HG03432 (cell line): ENCODE measurements at regions not wholly inside any gene's neighbourhood (a gene's known extent, or its start where the extent isn't known, plus 50 kb on each side); places are given as distances from the start of the nearest gene placed in this dataset.
A peak's percentile ranks its signal among the peaks of the same experiment; 100 is the strongest.
"Not testable (repeated sequence)": the region's sequence is repeated elsewhere in the genome, so short reads cannot be mapped to it uniquely, and the experiment has no call there.

Experiments used
- ATAC-seq: cut with Tn5 transposase; IDR thresholded peaks from one replicate; pipeline ENCODE4 v1.9.1; 2021; ENCODE audit warnings: mild to moderate bottlenecking, moderate library complexity; ENCODE audit not compliant: unreplicated experiment

DNA sequence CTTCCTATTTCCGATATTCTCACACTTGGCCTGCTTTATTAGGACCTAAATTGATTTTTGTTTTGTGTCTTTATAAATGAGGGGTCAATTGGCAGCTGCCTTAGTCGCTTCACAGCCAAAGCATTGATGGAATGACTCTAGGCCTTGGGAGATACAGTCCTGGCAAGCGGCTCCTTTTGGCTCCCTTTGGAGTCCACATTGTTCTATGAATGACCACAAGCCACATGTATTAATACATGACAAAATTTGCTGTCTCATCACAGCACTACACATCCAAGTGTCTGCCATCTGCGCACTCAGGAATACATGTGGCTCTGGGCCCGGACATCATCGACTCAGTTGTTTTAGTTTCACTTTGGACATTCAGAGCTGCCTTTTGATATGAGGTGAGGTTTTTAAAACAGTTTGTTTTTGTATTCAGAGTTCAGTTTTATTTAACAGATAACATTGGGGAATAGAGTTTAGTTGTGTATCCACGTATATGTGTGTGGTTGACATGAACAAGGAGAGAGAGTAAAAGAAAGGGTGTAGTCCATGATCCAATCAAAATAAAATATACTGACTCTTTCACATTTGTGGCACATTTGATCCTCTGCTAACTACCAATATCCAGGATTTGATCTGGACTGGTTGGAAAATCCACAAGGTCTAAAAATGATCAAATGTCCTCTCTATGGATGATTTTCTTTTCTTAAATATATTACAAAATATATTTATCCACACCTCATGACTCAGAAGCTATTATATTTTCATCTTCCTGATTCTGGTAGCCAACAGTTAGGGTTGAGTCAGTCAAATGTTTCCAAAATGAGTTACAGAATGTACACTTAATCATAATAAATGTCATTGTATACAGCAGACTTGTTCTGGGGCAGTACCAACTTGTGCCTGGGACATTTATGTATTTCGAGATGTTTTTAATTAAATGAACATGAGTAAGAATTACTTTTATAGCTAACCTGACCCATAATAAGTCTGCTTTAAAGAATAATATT, 114.0 kb upstream of the MTAP start:
- no peak for ATAC-seq

DNA sequence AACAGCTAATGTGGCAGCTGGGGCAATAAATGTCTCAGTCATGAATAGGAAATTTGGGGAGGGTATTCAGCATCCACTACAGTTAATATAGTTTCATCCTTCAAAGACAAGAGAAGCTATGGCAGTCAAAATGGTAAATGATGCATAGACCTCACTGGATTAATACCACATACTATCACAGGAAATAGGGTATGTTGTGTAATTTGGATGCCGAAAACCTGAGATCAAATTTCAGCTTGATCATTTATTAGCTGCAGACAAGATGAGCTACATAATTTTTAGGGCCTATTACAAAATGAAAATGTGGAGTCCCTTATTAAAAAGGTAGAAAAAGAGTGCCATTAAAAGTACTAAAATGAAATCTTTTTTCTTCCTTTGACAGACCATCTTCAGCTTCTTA, 112.6 kb upstream of the MTAP start:
- no peak for ATAC-seq

DNA sequence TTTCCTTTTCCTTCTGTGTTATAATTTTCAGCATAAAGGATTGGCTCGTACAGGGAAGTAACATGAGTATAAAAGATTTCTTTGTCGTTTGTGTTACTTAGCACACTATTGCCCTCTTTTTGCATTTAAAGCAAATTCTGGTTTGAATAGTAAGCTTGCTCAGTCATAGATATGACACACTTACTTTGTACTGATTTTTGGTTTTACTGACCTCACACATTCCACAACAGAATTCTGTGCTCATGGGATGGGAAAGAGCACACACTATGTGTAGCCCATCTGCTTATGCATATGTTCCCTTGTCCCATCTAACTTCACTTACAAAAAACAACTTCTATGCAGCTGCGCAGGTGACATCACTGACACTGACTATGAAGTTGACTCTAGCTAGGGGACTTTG, 111.9 kb upstream of the MTAP start:
- no peak for ATAC-seq

DNA sequence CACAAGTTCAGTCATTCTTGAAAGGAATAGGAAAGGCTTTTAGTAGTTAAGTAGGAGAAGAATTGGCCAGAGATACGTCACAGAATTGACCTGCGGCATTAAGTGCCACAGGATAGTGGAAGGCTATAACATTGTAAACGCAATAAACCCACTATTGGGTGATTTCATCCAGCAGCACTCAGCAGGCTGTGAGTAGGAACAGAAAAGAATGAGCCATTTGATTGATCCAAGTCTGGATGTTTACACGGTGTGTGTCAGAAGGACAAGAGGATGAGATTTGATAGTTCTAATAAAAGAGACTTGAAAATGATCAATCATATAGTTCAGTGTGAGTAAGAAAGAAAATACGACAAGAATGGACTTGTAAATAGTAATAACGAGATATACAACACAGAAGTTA, 110.0 kb upstream of the MTAP start:
- ATAC-seq: no peak

DNA sequence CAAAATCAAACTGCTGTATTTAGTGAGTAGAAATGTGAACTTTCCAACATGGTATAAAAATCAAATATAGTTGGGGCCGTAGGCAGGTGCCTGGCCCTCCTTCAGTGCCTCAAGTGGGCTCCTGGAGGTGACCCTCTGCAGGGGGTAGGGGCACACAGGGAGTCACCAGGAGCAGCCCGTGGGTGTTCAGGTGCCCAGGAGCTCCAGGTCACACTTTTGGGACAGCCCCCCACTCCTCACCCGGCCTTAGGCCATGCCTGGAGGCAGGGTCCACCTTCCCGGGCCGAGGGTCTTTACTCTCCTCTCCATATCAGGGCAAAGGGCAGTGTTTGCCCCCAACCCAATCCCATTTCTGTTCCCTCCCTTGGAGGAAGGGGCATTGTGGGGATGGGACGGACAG, 108.0 kb upstream of the MTAP start:
- ATAC-seq: no peak

DNA sequence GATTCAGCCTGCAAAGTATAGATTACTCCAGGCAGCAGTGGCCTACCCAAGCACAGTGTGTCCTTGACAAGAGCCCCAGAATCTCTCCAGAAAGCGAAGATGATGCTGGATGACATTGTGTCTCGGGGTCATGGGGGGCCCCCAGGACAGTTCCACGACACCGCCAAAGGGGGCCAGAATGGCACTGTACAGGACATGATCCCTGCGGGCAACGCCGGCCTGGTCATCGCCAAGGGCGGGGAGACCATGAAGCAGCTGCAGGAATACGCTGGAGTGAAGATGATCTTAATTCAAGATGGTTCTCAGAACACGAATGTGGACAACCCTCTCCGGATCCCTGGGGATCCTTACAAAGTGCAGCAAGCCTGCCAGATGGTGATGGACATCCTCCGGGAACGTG, 107.0 kb upstream of the MTAP start:
- ATAC-seq: no peak

DNA sequence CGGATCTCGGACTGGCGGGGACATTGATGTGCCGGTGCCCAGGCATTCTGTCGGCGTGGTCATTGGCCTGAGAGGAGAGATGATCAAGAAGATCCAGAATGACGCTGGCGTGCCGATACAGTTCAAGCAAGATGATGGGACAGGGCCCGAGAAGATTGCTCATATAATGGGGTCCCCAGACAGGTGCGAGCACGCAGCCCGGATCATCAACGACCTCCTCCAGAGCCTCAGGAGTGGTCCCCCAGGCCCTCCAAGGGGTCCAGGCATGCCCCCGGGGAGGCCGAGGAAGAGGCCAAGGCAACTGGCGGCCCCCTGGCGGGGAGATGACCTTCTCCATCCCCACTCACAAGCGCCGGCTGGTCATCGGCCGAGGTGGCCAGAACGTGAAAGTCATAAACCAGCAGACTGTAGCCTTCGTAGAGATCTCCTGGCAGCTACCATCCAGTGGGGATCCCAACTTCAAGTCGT, 106.5 kb upstream of the MTAP start:
- ATAC-seq: no peak

DNA sequence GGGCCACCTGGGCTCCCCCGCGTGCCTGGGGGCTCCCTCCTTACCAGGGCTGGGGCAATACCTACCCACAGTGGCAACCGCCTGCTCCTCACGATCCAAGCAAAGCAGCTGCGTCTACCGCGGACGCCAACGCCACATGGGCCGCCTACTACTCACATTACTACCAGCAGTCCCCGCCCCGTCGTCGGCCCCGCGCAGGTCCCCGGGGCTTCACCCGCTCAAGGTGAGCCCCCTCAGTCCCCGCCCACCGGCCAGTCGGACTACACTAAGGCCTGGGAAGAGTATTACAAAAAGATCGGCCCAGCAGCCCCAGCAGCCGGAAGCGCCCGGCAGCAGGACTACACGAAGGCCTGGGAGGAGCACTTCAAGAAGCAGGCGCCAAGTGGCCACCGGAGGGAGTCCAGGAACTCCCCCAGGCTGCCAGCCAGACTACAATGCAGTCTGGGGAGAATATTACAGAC, 106.0 kb upstream of the MTAP start:
- ATAC-seq: no peak

DNA sequence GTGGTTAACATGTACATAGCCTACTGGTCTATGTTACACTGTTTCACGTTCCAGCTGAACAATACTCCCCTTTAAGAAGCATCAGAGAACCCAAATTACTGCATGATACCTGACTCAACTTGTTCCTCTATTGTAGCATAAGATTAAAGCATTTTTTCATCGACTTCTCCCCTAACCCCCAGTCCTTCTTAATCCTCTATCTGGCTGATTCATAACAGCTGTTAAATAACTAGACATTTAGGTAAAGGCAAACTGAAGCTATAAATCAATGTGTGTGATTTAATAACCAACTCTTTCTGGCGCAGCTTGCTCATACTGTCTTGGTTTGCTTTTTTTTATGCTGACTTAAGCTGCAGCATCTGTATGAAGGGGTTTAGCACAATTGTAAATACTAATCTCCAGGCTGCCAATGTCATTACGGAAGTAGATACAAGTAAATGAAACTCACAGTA, 94.2 kb upstream of the MTAP start:
- no peak for ATAC-seq

DNA sequence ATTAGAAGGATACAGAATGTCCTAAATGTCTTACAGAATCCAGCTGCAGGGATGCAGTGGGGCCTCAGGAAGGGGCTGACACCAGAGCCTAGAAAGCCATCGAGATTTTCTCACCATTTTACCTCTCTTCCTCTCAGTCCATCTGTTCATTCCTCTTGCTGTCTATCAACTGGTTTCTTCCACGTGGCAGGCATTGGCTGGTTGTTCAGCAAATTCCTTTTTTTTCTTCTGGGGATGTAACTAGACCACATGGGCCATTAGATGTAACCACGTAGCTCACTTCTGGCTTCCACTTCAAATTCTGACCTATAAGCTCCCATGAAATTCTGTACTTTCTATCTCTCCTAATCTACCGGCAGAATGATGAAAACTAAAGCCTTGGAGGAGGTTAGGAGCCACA, 93.6 kb upstream of the MTAP start:
- no peak for ATAC-seq

DNA sequence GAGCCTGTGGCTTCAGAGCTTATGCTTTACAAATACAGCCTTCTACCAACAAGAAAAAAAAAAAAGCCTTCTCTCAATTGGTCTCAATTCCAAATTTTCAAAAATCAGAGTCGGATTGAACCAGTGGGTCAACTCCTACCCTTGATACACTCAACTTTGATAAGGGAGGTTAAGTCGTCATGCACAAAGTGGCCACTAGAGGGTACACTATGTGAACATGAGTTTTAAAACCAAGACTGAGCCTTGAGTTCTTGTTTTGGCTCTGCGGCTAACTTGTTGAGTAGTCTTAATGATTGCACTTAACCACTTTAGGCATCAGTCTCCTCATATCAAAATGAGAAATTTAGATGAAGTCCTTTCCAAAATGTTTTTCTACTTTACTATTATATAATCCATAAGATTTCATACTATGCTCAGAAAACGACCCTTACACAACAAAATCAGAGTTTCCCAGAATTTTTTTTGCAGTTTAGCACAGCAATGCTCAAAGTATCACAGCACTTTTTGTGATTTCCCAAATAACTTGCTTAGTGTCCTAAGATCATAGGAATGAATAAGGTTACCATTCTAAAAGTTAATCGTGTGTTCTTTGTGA, 92.9 kb upstream of the MTAP start:
- ATAC-seq: peak; percentile 65

DNA sequence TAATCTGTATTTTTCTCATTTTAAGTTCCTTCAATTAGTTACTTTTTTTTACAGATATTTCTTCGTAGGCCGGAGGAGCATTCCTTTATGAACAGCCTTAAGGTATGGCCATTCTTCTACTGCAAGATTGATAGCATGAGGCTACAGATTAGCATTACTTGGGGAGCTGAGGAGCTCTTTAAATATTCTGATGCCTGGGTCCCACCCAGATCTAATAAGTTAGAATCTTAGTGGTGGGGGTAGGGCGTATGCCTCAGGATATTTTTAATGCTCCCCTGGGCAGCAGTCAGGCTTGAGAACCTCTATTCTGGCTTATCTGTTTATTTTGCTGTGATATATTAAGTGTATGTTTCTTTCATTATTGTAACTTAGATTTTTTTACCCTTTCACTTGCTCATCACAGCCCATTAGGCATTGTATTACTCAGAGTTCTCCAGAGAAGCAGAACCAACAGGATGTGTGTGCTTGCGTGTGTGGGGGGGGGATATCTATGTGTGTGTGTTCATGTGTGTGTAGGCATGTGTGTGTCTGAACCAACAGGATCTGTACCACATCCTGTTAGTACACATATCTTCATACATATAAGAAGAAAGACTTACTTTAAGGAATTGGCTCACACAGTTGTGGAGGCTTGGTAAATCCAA, 91.8 kb upstream of the MTAP start:
- ATAC-seq: peak; percentile 32

DNA sequence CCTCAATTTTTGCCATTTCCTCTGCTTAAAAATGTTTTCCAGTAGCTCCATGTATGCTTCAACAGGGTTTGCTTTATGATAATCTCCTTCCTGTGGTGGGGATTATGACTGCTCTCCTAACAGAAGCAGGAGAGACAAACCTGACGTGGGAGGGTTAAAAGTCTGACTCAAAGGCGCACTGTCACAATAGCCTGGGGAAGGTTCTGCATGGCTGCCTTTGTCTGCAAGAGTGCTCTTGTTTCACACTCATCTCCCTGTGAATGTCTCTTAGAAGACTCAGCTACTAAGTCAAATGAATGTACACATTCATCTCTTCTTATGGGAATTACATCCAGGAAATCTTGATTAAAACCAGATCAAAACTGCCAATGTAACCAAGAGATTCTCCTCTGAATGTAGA, 90.9 kb upstream of the MTAP start:
- peak; percentile 70 for ATAC-seq

DNA sequence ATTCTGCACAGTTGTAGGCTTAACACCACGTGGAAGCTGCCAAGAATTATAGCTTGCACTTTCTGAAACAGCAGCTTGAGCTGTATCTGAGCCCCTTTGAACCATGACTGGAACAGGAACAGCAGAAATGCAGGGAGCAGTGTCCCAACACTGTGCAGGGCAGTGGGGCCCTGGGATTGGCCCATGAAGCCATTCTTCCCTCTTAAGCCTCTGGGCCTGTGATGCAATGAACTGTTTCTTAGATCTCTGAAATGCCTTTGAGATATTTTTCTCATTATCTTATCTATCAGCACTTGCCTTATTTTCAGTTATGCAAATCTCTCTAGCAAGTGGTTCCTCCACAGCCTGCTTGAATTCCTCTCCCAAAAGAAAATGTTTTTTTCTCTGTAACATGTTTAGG, 87.0 kb upstream of the MTAP start:
- no peak for ATAC-seq

DNA sequence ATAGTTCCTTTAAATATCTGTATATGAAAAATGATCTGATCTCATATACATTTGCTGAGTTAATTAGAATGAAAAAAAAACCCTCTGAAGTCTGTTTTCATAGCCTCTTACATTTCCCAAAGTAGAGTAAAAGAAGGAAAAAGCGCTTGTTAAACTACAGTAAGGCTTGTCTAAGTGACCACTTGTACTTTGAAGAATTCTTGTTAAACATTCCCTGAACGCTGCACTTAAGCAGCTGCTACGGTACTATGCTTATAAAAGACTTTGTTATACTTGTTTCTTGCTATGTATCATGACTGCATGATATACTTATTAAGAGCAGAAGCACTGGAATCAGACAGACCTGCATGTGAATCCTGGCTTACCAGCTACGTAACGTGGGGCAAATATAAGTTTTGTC, 81.7 kb upstream of the MTAP start:
- ATAC-seq: no peak

DNA sequence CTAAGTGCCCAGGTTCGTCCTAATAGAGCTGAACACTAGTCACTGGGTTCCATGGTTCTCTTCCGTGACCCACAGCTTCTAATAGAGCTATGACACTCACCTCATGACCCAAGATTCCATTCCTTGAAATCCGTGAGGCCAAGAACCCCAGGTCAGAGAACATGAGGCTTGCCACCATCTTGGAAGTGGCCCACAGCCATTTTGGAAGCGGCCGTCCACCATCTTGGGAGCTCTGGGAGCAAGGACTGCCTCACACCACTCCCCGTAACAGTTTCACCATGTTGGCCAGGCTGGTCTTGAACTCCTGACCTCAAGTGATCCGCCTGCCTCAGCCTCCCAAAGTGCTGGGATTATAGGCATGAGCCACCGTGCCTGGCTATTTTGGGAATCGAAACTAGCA, 75.0 kb upstream of the MTAP start:
- not testable (repeated sequence) for ATAC-seq

DNA sequence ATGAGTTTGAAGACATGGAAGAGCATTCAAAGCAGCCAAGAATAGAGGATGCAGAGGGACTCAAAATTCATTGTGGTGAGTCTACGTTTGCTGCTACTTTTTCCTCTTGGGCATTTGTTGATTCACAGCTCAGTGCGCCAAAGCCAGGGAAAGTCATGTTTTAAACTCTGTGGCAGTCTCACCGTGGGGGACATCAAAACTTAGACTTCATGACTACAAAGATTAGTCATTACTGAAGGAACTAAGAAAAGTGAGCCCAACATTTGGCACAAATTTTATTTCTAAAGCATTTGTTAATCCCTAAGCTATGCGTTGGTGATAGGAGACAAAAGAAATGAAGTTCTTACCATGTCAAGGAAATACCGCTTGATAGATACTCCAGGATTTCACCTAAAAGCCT, 73.7 kb upstream of the MTAP start:
- no peak for ATAC-seq

DNA sequence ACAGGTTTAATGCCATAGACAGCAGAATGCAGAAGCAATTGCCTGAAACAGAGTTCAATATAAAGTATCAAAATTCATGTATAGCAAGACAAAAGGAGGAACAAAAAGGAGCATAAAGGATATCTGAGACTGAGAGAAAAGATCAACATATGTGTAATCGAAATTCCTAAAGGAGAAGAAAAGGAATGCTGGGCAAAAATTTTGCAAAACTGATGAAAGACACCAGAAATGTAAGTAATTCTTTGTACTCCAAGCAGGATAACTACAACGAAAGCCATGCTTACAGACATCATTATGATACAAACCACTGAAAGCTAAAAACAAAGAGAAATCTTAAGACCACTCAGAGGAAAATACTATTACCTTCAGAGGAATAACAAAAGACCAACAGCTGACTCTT, 72.8 kb upstream of the MTAP start:
- ATAC-seq: no peak

DNA sequence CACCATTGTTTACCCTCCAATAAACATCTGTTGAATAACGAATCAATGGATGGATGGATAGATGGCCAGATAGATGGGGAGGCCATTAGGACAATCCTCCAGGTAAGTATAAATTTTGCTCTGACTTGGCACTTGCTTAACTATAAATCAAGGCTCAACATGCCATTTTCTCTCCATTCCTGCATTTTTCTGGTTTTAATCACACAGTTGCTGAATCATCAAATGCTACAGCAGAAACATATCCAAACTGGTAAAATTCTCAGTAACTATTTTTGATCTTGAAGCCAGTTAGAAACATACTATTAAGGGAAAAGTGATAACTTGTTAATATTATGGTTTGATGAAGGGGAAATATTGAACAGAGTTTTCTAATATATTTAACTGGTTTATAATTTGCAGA, 71.5 kb upstream of the MTAP start:
- no peak for ATAC-seq

DNA sequence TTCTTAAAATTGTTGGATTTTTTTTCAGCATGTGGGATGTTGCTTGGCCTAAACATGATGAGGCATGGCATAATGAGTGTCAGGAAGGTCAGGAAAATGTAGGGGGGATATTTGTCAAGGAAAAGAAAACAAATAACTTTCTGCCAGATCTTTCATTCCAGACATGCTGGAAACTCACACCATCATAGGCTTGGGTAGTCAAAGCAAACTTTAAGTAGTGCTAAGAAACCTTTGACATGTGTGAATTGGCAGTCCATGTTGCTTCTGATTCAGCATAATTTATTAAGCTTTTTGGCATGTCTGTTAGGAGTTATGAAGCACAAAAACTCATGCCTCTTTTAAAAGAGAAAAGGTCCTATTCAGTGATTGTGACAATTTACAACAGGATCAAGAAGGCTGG, 61.3 kb upstream of the MTAP start:
- ATAC-seq: no peak

DNA sequence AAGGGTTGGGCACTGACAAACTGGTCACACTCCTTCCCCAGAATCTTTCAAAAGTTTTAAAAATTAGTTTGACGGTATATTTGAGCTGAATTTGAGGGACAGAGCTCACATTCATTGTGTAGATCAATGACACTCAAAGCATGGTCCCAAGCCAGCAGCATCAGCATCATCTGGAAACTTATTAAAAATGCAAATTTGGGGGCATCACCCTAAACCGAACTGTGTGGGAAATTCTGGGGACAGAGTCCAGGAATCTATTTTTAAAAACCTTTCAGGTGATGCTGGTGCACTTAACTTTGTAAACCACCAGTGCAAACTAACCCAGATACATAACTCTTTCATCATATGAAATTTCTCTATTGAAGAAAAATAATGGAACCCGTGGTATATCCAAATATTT, 58.1 kb upstream of the MTAP start:
- peak; percentile 38 for ATAC-seq

DNA sequence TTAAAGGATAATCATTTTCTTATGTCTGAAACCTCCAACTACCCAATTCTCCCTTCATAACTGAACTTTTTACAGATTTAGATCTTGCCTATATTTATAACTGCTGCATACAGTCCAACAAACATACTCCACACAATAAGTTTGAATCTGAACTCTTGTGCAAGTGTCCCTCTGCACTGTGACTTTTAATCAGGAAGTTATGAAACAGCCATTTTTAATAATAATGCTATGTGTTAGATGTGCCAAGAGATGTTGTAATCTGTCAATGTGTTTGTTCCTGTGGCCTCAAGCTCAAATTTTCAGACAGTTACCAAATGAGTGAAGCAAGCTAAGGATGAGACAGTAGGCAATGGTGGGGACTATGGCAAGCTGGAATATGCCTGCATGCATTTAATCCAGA, 57.6 kb upstream of the MTAP start:
- ATAC-seq: no peak
